ENCODE measurements at regions not wholly inside any gene's neighbourhood (a gene's known extent, or its start where the extent isn't known, plus 50 kb on each side); places are given as distances from the start of the nearest gene placed in this dataset.
A peak's percentile ranks its signal among the peaks of the same experiment; 100 is the strongest.

GRCh38 chr20:40511478-40511877 is 177.6 kb downstream of the MAFB start:
- ATAC-seq (peak; percentile 26; the same call in 1 of the 3 replicates), DNase-seq (ENCODE audit: low spot score) (no peak)
- Histone ChIP-seq H3K27ac (ENCODE audit: low read depth) (no peak overlapping the region), H2AFZ (peak overlapping the region; percentile 63; the same call in 1 of the 2 replicates), H4K20me1 (replicated peaks; ENCODE audit: insufficient read depth) (no peaks in the 10 kb centered on the region), H3K9me2 (ENCODE audit: insufficient read depth) (0 out of 2 replicates have a peak, but pooled peaks cover 4% of the 10 kb centered on the region), H3K79me2 (replicated peaks; ENCODE audit: insufficient read depth) (no peaks in the 10 kb centered on the region), H3K4me3 (no peak overlapping the region), H3K4me1 (ENCODE audit: insufficient read depth) (no peaks in the 10 kb centered on the region), H3F3A (replicated peaks; ENCODE audit: low read depth) (no peaks in the 10 kb centered on the region), H3K4me2 (no peak overlapping the region), H3K27me3 (ENCODE audit: insufficient read depth) (no peaks in the 10 kb centered on the region), H3K36me3 (ENCODE audit: insufficient read depth) (no peaks in the 10 kb centered on the region)
- Mint-ChIP-seq H3K27ac (no peak overlapping the region), H3K36me3 (ENCODE audit: low read depth) (no peaks in the 10 kb centered on the region), H3K27me3 (ENCODE audit: insufficient read depth, low read depth, poor library complexity) (peaks cover 2% of the 10 kb centered on the region), H3K4me1 (no peaks in the 10 kb centered on the region), H3K9me3 (no peaks in the 10 kb centered on the region), H3K4me3 (no peak overlapping the region)
- TF ChIP-seq EZH2phosphoT487 (IDR thresholded peaks at IDR 0.05; ENCODE audit: unreplicated experiment) (no peak), STAT1 (IDR thresholded peaks at IDR 0.05; ENCODE audit: unreplicated experiment) (no peak), ZNF462 (CRISPR knock-in tag; IDR thresholded peaks at IDR 0.05) (no peak), ETS1 (IDR thresholded peaks at IDR 0.05) (no peak), NANOG (IDR thresholded peaks at IDR 0.05; ENCODE audit: borderline replicate concordance) (no peak), CREB1 (CRISPR knock-in tag; IDR thresholded peaks at IDR 0.05; ENCODE audit: low read depth) (no peak), JUNB (IDR thresholded peaks at IDR 0.05; ENCODE audit: unreplicated experiment) (no peak), ZNF114 (CRISPR knock-in tag; IDR thresholded peaks at IDR 0.05) (no peak), REST (IDR thresholded peaks at IDR 0.05; ENCODE audit: unreplicated experiment) (no peak), EZH2 (IDR thresholded peaks at IDR 0.05; ENCODE audit: low read depth, unreplicated experiment) (no peak), POLR2AphosphoS5 (IDR thresholded peaks at IDR 0.05; ENCODE audit: low read depth) (no peak), ZNF331 (CRISPR knock-in tag; IDR thresholded peaks at IDR 0.05; ENCODE audit: low read depth) (no peak), CTCF (conservative IDR thresholded peaks at IDR 0.05; ENCODE audit: low read depth in 2 of 2) (no peak)
